HG02981 (cell line): ENCODE measurements at regions not wholly inside any gene's neighbourhood (a gene's known extent, or its start where the extent isn't known, plus 50 kb on each side); places are given as distances from the start of the nearest gene placed in this dataset.

Experiments
- ATAC-seq: cut with Tn5 transposase; IDR thresholded peaks from one replicate; pipeline ENCODE4 v1.9.1; 2021; ENCODE audit warnings: mild to moderate bottlenecking, moderate library complexity; ENCODE audit not compliant: unreplicated experiment

- no peak for ATAC-seq
Measured at GRCh38 chr2:611519-611918, 65.7 kb downstream of the TMEM18 start.

GRCh38 chr2:610491-610890 is 66.7 kb downstream of the TMEM18 start:
- ATAC-seq = no peak

- ATAC-seq = no peak
Measured at GRCh38 chr2:609881-610280, 67.3 kb downstream of the TMEM18 start.

- no peak for ATAC-seq
Measured at GRCh38 chr2:609449-609848, 67.8 kb downstream of the TMEM18 start.

GRCh38 chr2:608711-609110 is 68.5 kb downstream of the TMEM18 start:
- ATAC-seq = no peak

GRCh38 chr2:608297-608696 is 68.9 kb downstream of the TMEM18 start:
- no peak for ATAC-seq

GRCh38 chr2:607709-608108 is 69.5 kb downstream of the TMEM18 start:
- no peak for ATAC-seq

GRCh38 chr2:607172-607571 is 70.0 kb downstream of the TMEM18 start:
- no peak for ATAC-seq

- no peak for ATAC-seq
Measured at GRCh38 chr2:605674-606608, 71.3 kb downstream of the TMEM18 start.

- ATAC-seq = no peak
Measured at GRCh38 chr2:604854-605524, 72.2 kb downstream of the TMEM18 start.

GRCh38 chr2:604385-604784 is 72.8 kb downstream of the TMEM18 start:
- no peak for ATAC-seq

- no peak for ATAC-seq
Measured at GRCh38 chr2:603869-604268, 73.3 kb downstream of the TMEM18 start.

- no peak for ATAC-seq
Measured at GRCh38 chr2:603427-603826, 73.8 kb downstream of the TMEM18 start.

- ATAC-seq = no peak
Measured at GRCh38 chr2:602571-603359, 74.4 kb downstream of the TMEM18 start.

- ATAC-seq = no peak
Measured at GRCh38 chr2:601806-602455, 75.3 kb downstream of the TMEM18 start.

GRCh38 chr2:601387-601698 is 75.9 kb downstream of the TMEM18 start:
- no peak for ATAC-seq

- no peak for ATAC-seq
Measured at GRCh38 chr2:600542-601386, 76.4 kb downstream of the TMEM18 start.

GRCh38 chr2:599601-600000 is 77.6 kb downstream of the TMEM18 start:
- ATAC-seq = no peak

- ATAC-seq = no peak
Measured at GRCh38 chr2:598058-598802, 79.0 kb downstream of the TMEM18 start.
